ENCODE measurements at regions not wholly inside any gene's neighbourhood (a gene's known extent, or its start where the extent isn't known, plus 50 kb on each side); places are given as distances from the start of the nearest gene placed in this dataset.

DNA sequence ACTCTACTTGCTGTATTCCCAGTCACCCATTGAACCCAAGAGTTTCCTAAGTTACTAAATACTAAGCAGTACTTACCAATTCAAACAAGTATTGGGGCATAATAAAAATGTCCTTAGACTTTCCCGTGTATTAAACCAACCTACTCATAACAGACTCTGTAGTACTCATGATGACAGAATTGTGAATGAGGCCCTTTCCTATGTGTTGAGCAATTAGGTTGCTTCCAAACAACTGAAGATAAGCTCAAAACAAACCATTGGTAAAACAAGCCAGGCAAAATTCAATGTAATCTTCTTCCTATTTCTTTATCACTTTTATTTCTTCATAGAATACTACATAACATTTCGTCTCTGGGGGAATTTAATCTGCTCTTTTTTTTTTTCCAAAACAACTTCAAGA, 106.5 kb upstream of the ANK3 start:
- no peaks in the 10 kb centered on the region for H3K4me1 ChIP-seq (ENCODE audit: insufficient read depth, low read length, poor library complexity, severe bottlenecking)
- H3K4me3 ChIP-seq (ENCODE audit: low read length, poor library complexity, severe bottlenecking) = no peak overlapping the region
- H3K27me3 ChIP-seq (ENCODE audit: insufficient read depth, low read length, poor library complexity, severe bottlenecking) = no peaks in the 10 kb centered on the region
- H3K9ac ChIP-seq (ENCODE audit: low read depth, low read length, poor library complexity, severe bottlenecking) = no peak overlapping the region
- H3K36me3 ChIP-seq (ENCODE audit: insufficient read depth, low read length) = no peaks in the 10 kb centered on the region
- no peaks in the 10 kb centered on the region for H3F3A ChIP-seq (ENCODE audit: low read depth)
- H3K9me3 ChIP-seq (ENCODE audit: insufficient read depth, low read depth, low read length) = no peaks in the 10 kb centered on the region
- H2AFZ ChIP-seq (ENCODE audit: low read length) = no peak overlapping the region
- no peak overlapping the region for H3K4me2 ChIP-seq (ENCODE audit: low read depth, low read length, poor library complexity, severe bottlenecking)
- H3K9me2 ChIP-seq (replicated peaks; ENCODE audit: low read depth, low read length) = no peaks in the 10 kb centered on the region
- H3K79me2 ChIP-seq (ENCODE audit: insufficient read depth, low read length) = no peaks in the 10 kb centered on the region
- H4K20me1 ChIP-seq (ENCODE audit: insufficient read depth, low read length, poor library complexity, severe bottlenecking) = no peaks in the 10 kb centered on the region
- TF ChIP-seq, protein P1, sequence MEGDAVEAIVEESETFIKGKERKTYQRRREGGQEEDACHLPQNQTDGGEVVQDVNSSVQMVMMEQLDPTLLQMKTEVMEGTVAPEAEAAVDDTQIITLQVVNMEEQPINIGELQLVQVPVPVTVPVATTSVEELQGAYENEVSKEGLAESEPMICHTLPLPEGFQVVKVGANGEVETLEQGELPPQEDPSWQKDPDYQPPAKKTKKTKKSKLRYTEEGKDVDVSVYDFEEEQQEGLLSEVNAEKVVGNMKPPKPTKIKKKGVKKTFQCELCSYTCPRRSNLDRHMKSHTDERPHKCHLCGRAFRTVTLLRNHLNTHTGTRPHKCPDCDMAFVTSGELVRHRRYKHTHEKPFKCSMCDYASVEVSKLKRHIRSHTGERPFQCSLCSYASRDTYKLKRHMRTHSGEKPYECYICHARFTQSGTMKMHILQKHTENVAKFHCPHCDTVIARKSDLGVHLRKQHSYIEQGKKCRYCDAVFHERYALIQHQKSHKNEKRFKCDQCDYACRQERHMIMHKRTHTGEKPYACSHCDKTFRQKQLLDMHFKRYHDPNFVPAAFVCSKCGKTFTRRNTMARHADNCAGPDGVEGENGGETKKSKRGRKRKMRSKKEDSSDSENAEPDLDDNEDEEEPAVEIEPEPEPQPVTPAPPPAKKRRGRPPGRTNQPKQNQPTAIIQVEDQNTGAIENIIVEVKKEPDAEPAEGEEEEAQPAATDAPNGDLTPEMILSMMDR (conservative IDR thresholded peaks at IDR 0.05; ENCODE audit: low read length) = no peak
- TF ChIP-seq EZH2phosphoT487 (IDR thresholded peaks at IDR 0.05; ENCODE audit: borderline replicate concordance) = no peak

DNA sequence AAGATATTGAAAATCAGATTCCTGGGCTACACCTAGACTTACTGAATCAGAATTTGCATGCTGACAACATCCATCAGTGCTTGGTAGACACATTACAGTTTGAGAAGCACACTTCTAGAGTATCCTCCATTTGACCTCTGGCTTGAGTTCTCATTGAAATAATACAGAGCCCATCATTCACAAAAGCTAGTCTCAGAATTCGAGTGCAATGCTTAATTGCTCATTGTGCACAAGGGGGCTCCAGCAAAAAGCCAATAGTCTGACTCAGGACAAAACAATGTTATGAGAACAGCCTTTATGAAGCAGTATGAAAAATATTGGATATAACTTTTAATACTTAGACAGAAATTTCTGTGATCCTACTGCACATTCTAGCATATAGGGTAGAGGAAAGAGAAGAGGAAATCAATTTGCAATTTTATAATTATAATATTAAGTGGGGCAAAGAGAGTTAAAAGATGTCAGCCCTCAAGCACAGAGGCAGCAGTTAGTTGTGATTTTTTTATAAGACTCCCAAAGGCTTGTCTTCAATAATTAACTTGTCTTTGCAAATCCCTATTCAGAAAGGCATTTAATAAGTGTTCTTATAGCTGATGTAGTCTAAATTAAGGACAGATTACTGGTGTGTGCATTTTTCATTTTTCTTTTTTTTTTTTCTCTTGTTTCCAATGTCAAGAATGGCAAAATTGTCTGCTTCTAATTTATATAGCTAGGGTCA, 105.8 kb upstream of the ANK3 start:
- H3K9me2 ChIP-seq (replicated peaks; ENCODE audit: low read depth, low read length) = no peaks in the 10 kb centered on the region
- TF ChIP-seq EZH2phosphoT487 (IDR thresholded peaks at IDR 0.05; ENCODE audit: borderline replicate concordance) = no peak
- TF ChIP-seq, protein P1 (conservative IDR thresholded peaks at IDR 0.05; ENCODE audit: low read length) = no peak
- H3K9me3 ChIP-seq (ENCODE audit: insufficient read depth, low read depth, low read length) = no peaks in the 10 kb centered on the region
- H3K9ac ChIP-seq (ENCODE audit: low read depth, low read length, poor library complexity, severe bottlenecking) = no peak overlapping the region
- H3K4me1 ChIP-seq (ENCODE audit: insufficient read depth, low read length, poor library complexity, severe bottlenecking) = no peaks in the 10 kb centered on the region
- H4K20me1 ChIP-seq (ENCODE audit: insufficient read depth, low read length, poor library complexity, severe bottlenecking) = no peaks in the 10 kb centered on the region
- H2AFZ ChIP-seq (ENCODE audit: low read length) = no peak overlapping the region
- H3K27me3 ChIP-seq (ENCODE audit: insufficient read depth, low read length, poor library complexity, severe bottlenecking) = no peaks in the 10 kb centered on the region
- no peak overlapping the region for H3K4me2 ChIP-seq (ENCODE audit: low read depth, low read length, poor library complexity, severe bottlenecking)
- no peaks in the 10 kb centered on the region for H3K36me3 ChIP-seq (ENCODE audit: insufficient read depth, low read length)
- no peak overlapping the region for H3K4me3 ChIP-seq (ENCODE audit: low read length, poor library complexity, severe bottlenecking)
- H3F3A ChIP-seq (ENCODE audit: low read depth) = no peaks in the 10 kb centered on the region
- H3K79me2 ChIP-seq (ENCODE audit: insufficient read depth, low read length) = no peaks in the 10 kb centered on the region

DNA sequence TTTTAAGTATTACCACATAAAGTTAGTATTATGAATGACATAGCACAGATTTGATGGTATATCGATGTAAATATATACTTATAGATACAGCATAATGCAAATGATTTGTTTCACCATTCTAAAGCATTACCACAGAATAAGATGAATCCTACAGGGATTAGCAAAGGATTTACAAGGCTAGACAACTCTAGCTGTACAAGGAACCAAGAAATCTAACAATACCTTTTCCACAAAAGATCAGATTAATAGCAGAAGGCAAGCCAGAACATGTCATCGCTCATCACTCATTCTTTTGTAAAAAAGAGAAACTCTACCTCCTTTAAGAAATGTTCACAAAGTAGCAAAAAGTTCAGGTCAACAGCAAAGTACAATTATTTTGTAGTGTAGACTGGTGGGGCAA, 105.1 kb upstream of the ANK3 start:
- no peak overlapping the region for H3K9ac ChIP-seq (ENCODE audit: low read depth, low read length, poor library complexity, severe bottlenecking)
- no peaks in the 10 kb centered on the region for H3K9me2 ChIP-seq (replicated peaks; ENCODE audit: low read depth, low read length)
- no peaks in the 10 kb centered on the region for H3K4me1 ChIP-seq (ENCODE audit: insufficient read depth, low read length, poor library complexity, severe bottlenecking)
- no peaks in the 10 kb centered on the region for H4K20me1 ChIP-seq (ENCODE audit: insufficient read depth, low read length, poor library complexity, severe bottlenecking)
- no peaks in the 10 kb centered on the region for H3F3A ChIP-seq (ENCODE audit: low read depth)
- no peak overlapping the region for H3K4me2 ChIP-seq (ENCODE audit: low read depth, low read length, poor library complexity, severe bottlenecking)
- H3K27me3 ChIP-seq (ENCODE audit: insufficient read depth, low read length, poor library complexity, severe bottlenecking) = no peaks in the 10 kb centered on the region
- no peaks in the 10 kb centered on the region for H3K36me3 ChIP-seq (ENCODE audit: insufficient read depth, low read length)
- H3K9me3 ChIP-seq (ENCODE audit: insufficient read depth, low read depth, low read length) = no peaks in the 10 kb centered on the region
- H3K79me2 ChIP-seq (ENCODE audit: insufficient read depth, low read length) = no peaks in the 10 kb centered on the region
- H3K4me3 ChIP-seq (ENCODE audit: low read length, poor library complexity, severe bottlenecking) = no peak overlapping the region
- no peak for TF ChIP-seq EZH2phosphoT487 (IDR thresholded peaks at IDR 0.05; ENCODE audit: borderline replicate concordance)
- TF ChIP-seq, protein P1 (conservative IDR thresholded peaks at IDR 0.05; ENCODE audit: low read length) = no peak
- H2AFZ ChIP-seq (ENCODE audit: low read length) = no peak overlapping the region
